ENCODE measurements at regions not wholly inside any gene's neighbourhood (a gene's known extent, or its start where the extent isn't known, plus 50 kb on each side); places are given as distances from the start of the nearest gene placed in this dataset.

GRCh38 chr3:81913886-81914663 lies 152.6 kb upstream of the GBE1 start:
- Histone ChIP-seq H3K4me1 (no peaks in the 10 kb centered on the region), H3K9me3 (no peaks in the 10 kb centered on the region), H3K4me3 (no peak overlapping the region), H3K27me3 (no peaks in the 10 kb centered on the region), H3K27ac (no peak overlapping the region), H3K36me3 (no peaks in the 10 kb centered on the region)
- no peak for TF ChIP-seq POLR2A (IDR thresholded peaks at IDR 0.05)
- TF ChIP-seq CTCF (IDR thresholded peaks at IDR 0.05), result no peak
- DNase-seq, result no peak

- no peak for TF ChIP-seq POLR2A (IDR thresholded peaks at IDR 0.05)
- no peak for TF ChIP-seq CTCF (IDR thresholded peaks at IDR 0.05)
- Histone ChIP-seq H3K27ac (no peak overlapping the region), H3K4me1 (no peaks in the 10 kb centered on the region), H3K4me3 (no peak overlapping the region), H3K27me3 (no peaks in the 10 kb centered on the region), H3K9me3 (no peaks in the 10 kb centered on the region), H3K36me3 (no peaks in the 10 kb centered on the region)
- DNase-seq, result no peak
These were observed 149.8 kb upstream of the GBE1 start for GRCh38 chr3:81911221-81911620.

GRCh38 chr3:81910244-81910852 lies 148.9 kb upstream of the GBE1 start:
- no peak overlapping the region for H3K27ac ChIP-seq
- H3K27me3 ChIP-seq, result no peaks in the 10 kb centered on the region
- no peak for DNase-seq
- no peaks in the 10 kb centered on the region for H3K36me3 ChIP-seq
- H3K4me1 ChIP-seq, result no peaks in the 10 kb centered on the region
- TF ChIP-seq CTCF (IDR thresholded peaks at IDR 0.05) (peak in 5 of 6 experiments; percentile 36 to 54 (median 49)), POLR2A (IDR thresholded peaks at IDR 0.05) (no peak)
- no peak overlapping the region for H3K4me3 ChIP-seq
- no peaks in the 10 kb centered on the region for H3K9me3 ChIP-seq

GRCh38 chr3:81909796-81910195 lies 148.4 kb upstream of the GBE1 start:
- H3K4me3 ChIP-seq, result no peak overlapping the region
- TF ChIP-seq POLR2A (IDR thresholded peaks at IDR 0.05) (no peak), CTCF (IDR thresholded peaks at IDR 0.05) (no peak)
- H3K27me3 ChIP-seq, result no peaks in the 10 kb centered on the region
- H3K4me1 ChIP-seq, result no peaks in the 10 kb centered on the region
- H3K36me3 ChIP-seq, result no peaks in the 10 kb centered on the region
- no peak overlapping the region for H3K27ac ChIP-seq
- DNase-seq, result no peak
- H3K9me3 ChIP-seq, result no peaks in the 10 kb centered on the region

GRCh38 chr3:81908561-81908960 lies 147.1 kb upstream of the GBE1 start:
- H3K4me3 ChIP-seq, result no peak overlapping the region
- no peaks in the 10 kb centered on the region for H3K9me3 ChIP-seq
- H3K36me3 ChIP-seq, result no peaks in the 10 kb centered on the region
- no peak for DNase-seq
- H3K4me1 ChIP-seq, result no peaks in the 10 kb centered on the region
- H3K27ac ChIP-seq, result no peak overlapping the region
- H3K27me3 ChIP-seq, result no peaks in the 10 kb centered on the region
- TF ChIP-seq CTCF (IDR thresholded peaks at IDR 0.05), result no peak
- no peak for TF ChIP-seq POLR2A (IDR thresholded peaks at IDR 0.05)

All from Peyer's patch (tissue), 4 donors.